ENCODE measurements at regions not wholly inside any gene's neighbourhood (a gene's known extent, or its start where the extent isn't known, plus 50 kb on each side); places are given as distances from the start of the nearest gene placed in this dataset.

GRCh38 chr18:78645216-78645615, 334.4 kb upstream of the SALL3 start:
- TF ChIP-seq YY1 (IDR thresholded peaks at IDR 0.05; ENCODE audit: insufficient read depth, insufficient read length) (no peak), SUZ12 (IDR thresholded peaks at IDR 0.05; ENCODE audit: extremely low read depth, insufficient read depth, insufficient read length) (no peak), ZNF274 (IDR thresholded peaks at IDR 0.05; ENCODE audit: low read depth, low read length) (no peak)
